ENCODE measurements at regions not wholly inside any gene's neighbourhood (a gene's known extent, or its start where the extent isn't known, plus 50 kb on each side); places are given as distances from the start of the nearest gene placed in this dataset.
A peak's percentile ranks its signal among the peaks of the same experiment; 100 is the strongest.

- H3K4me3 Mint-ChIP-seq = no peak overlapping the region
- H3K27me3 Mint-ChIP-seq (ENCODE audit: low read depth in 2 of 2) = peaks cover 0 to 4% of the 10 kb centered on the region in 2 donors
- H3K4me1 Mint-ChIP-seq = no peaks in the 10 kb centered on the region
- H3K4me3 ChIP-seq (ENCODE audit: low read length) = no peak overlapping the region
- no peaks in the 10 kb centered on the region for H3K36me3 ChIP-seq (ENCODE audit: control insufficient read depth, insufficient read depth, low read length)
- no peaks in the 10 kb centered on the region for H3K27me3 ChIP-seq (ENCODE audit: control insufficient read depth, insufficient read depth, low read length)
- H3K9me3 Mint-ChIP-seq = no peaks in the 10 kb centered on the region
- H3K27ac ChIP-seq (ENCODE audit: low read length) = no peak overlapping the region
- DNase-seq (no peak), ATAC-seq (no peak)
- no peaks in the 10 kb centered on the region for H3K36me3 Mint-ChIP-seq
- no peaks in the 10 kb centered on the region for H3K9me3 ChIP-seq (ENCODE audit: control insufficient read depth, insufficient read depth, low read length)
- WGBS (ENCODE audit: insufficient coverage) = 88% methylated on average over 9 of the region's 9 CpGs
- H3K27ac Mint-ChIP-seq = no peak overlapping the region
- intact Hi-C loops (cut with micrococcal nuclease) = no loop called here
- no peaks in the 10 kb centered on the region for H3K4me1 ChIP-seq (ENCODE audit: control insufficient read depth, insufficient read depth, low read length)
- no peak for TF ChIP-seq CTCF (IDR thresholded peaks at IDR 0.05)
Measured at GRCh38 chr18:73980289-73980979, 167.2 kb downstream of the FBXO15 start.

- H3K4me3 Mint-ChIP-seq = no peak overlapping the region
- Histone ChIP-seq H3K4me3 (ENCODE audit: low read length) (no peak overlapping the region), H3K9me3 (ENCODE audit: control insufficient read depth, insufficient read depth, low read length) (no peaks in the 10 kb centered on the region), H3K27me3 (ENCODE audit: control insufficient read depth, insufficient read depth, low read length) (no peaks in the 10 kb centered on the region), H3K27ac (ENCODE audit: low read length) (no peak overlapping the region), H3K36me3 (ENCODE audit: control insufficient read depth, insufficient read depth, low read length) (no peaks in the 10 kb centered on the region), H3K4me1 (ENCODE audit: control insufficient read depth, insufficient read depth, low read length) (no peaks in the 10 kb centered on the region)
- DNase-seq (no peak), ATAC-seq (no peak)
- peaks cover 0 to 7% of the 10 kb centered on the region in 2 donors for H3K4me1 Mint-ChIP-seq
- intact Hi-C loops (cut with micrococcal nuclease) = no loop called here
- H3K36me3 Mint-ChIP-seq = no peaks in the 10 kb centered on the region
- no peak overlapping the region for H3K27ac Mint-ChIP-seq
- peaks cover 0 to 4% of the 10 kb centered on the region in 2 donors for H3K27me3 Mint-ChIP-seq (ENCODE audit: low read depth in 2 of 2)
- no peak for TF ChIP-seq CTCF (IDR thresholded peaks at IDR 0.05)
- 64% methylated on average over 2 of the region's 2 CpGs for WGBS (ENCODE audit: insufficient coverage)
- no peaks in the 10 kb centered on the region for H3K9me3 Mint-ChIP-seq
Measured at GRCh38 chr18:73979742-73980141, 167.9 kb downstream of the FBXO15 start.

GRCh38 chr18:73976433-73976832, 171.2 kb downstream of the FBXO15 start:
- no peak overlapping the region for H3K27ac ChIP-seq (ENCODE audit: low read length)
- Mint-ChIP-seq H3K9me3 (no peaks in the 10 kb centered on the region), H3K4me3 (no peak overlapping the region), H3K36me3 (no peaks in the 10 kb centered on the region), H3K4me1 (peaks cover 0 to 7% of the 10 kb centered on the region in 2 donors), H3K27me3 (ENCODE audit: low read depth in 2 of 2) (peaks cover 0 to 9% of the 10 kb centered on the region in 2 donors), H3K27ac (no peak overlapping the region)
- no peak for DNase-seq
- TF ChIP-seq CTCF (IDR thresholded peaks at IDR 0.05) = no peak
- no peaks in the 10 kb centered on the region for H3K36me3 ChIP-seq (ENCODE audit: control insufficient read depth, insufficient read depth, low read length)
- 100% methylated on average over 1 of the region's 3 CpGs for WGBS (ENCODE audit: insufficient coverage)
- H3K9me3 ChIP-seq (ENCODE audit: control insufficient read depth, insufficient read depth, low read length) = no peaks in the 10 kb centered on the region
- H3K4me1 ChIP-seq (ENCODE audit: control insufficient read depth, insufficient read depth, low read length) = no peaks in the 10 kb centered on the region
- intact Hi-C loops (cut with micrococcal nuclease) = no loop called here
- ATAC-seq = no peak
- no peaks in the 10 kb centered on the region for H3K27me3 ChIP-seq (ENCODE audit: control insufficient read depth, insufficient read depth, low read length)
- no peak overlapping the region for H3K4me3 ChIP-seq (ENCODE audit: low read length)

GRCh38 chr18:73975266-73975665, 172.4 kb downstream of the FBXO15 start:
- Mint-ChIP-seq H3K4me1 (peaks cover 0 to 7% of the 10 kb centered on the region in 2 donors), H3K4me3 (no peak overlapping the region), H3K9me3 (no peaks in the 10 kb centered on the region), H3K27ac (no peak overlapping the region), H3K27me3 (ENCODE audit: low read depth in 2 of 2) (peaks cover 0 to 6% of the 10 kb centered on the region in 2 donors), H3K36me3 (no peaks in the 10 kb centered on the region)
- Histone ChIP-seq H3K27ac (ENCODE audit: low read length) (no peak overlapping the region), H3K4me1 (ENCODE audit: control insufficient read depth, insufficient read depth, low read length) (no peaks in the 10 kb centered on the region), H3K4me3 (ENCODE audit: low read length) (no peak overlapping the region), H3K9me3 (ENCODE audit: control insufficient read depth, insufficient read depth, low read length) (no peaks in the 10 kb centered on the region), H3K36me3 (ENCODE audit: control insufficient read depth, insufficient read depth, low read length) (no peaks in the 10 kb centered on the region), H3K27me3 (ENCODE audit: control insufficient read depth, insufficient read depth, low read length) (no peaks in the 10 kb centered on the region)
- DNase-seq = peak in 1 of 2 donors; percentile 5
- no peak for TF ChIP-seq CTCF (IDR thresholded peaks at IDR 0.05)
- under 1% methylated on average over 7 of the region's 7 CpGs for WGBS (ENCODE audit: insufficient coverage)
- ATAC-seq = peak in 1 of 3 donors; percentile 50
- intact Hi-C loops (cut with micrococcal nuclease) = no loop called here
